Small intestine (tissue), 7 donors: ENCODE measurements at regions not wholly inside any gene's neighbourhood (a gene's known extent, or its start where the extent isn't known, plus 50 kb on each side); places are given as distances from the start of the nearest gene placed in this dataset.
"Not testable (repeated sequence)": the region's sequence is repeated elsewhere in the genome, so short reads cannot be mapped to it uniquely, and the experiment has no call there.

Source experiments
- DNase-seq, 2 donors: peaks; one replicate each; pipeline versions ENCODE4 v3.0.0 to v3.0.0-alpha.2; 2013
- FAIRE-seq: peaks from 2 replicates; lab custom pipeline; 2012; peaks lifted over from hg19 to GRCh38; lab: Jason Lieb, UNC
- H3K27ac ChIP-seq, 3 donors: one replicate each; pipeline ENCODE4 v1.5.1; 2013; ENCODE audit warnings: low read length in 2 of 3, mild to moderate bottlenecking in 2 of 3, control low read depth in 1 of 3, inconsistent platforms in 1 of 3, low read depth in 1 of 3, moderate library complexity in 1 of 3
- H3K27me3 ChIP-seq, 3 donors: one replicate each; pipeline ENCODE4 v1.6.1; 2013; ENCODE audit warnings: low read length in 3 of 3, inconsistent platforms in 1 of 3; ENCODE audit not compliant: control insufficient read depth in 3 of 3, insufficient read depth in 3 of 3
- H3K36me3 ChIP-seq, 3 donors: one replicate each; pipeline ENCODE4 v1.6.1; 2013; ENCODE audit warnings: low read length in 3 of 3, inconsistent platforms in 1 of 3, low read depth in 1 of 3, mild to moderate bottlenecking in 1 of 3, moderate library complexity in 1 of 3; ENCODE audit not compliant: control insufficient read depth in 3 of 3, insufficient read depth in 2 of 3
- H3K4me1 ChIP-seq, 3 donors: one replicate each; pipeline ENCODE4 v1.6.1; 2013; ENCODE audit warnings: low read length in 2 of 3, inconsistent platforms in 1 of 3, low read depth in 1 of 3, mild to moderate bottlenecking in 1 of 3, moderate library complexity in 1 of 3; ENCODE audit not compliant: control insufficient read depth in 3 of 3, insufficient read depth in 2 of 3
- H3K4me3 ChIP-seq, 3 donors: one replicate each; pipeline ENCODE4 v1.5.1; 2013; ENCODE audit warnings: low read length in 3 of 3, control low read depth in 1 of 3, inconsistent platforms in 1 of 3, low read depth in 1 of 3, mild to moderate bottlenecking in 1 of 3, moderate library complexity in 1 of 3
- H3K9me3 ChIP-seq, 2 donors: one replicate each; pipeline ENCODE4 v1.6.1; 2013; ENCODE audit warnings: low read depth in 1 of 2, low read length in 1 of 2; ENCODE audit not compliant: control insufficient read depth in 2 of 2, insufficient read depth in 1 of 2
- WGBS, 3 donors: extraction: QIAGEN DNeasy Blood & Tissue Kit; methylation state at CpG; one replicate each; pipeline ENCODE4 v1.1.7; 2013; 5-methylcytosine and 5-hydroxymethylcytosine counted together
- donor health status: healthy with polysubstance abuse.
- donor health status: control.
- donor health status: control.
- donor health status: Bipolar disorder and iron deficiency.
- donor health status: healthy.

DNA sequence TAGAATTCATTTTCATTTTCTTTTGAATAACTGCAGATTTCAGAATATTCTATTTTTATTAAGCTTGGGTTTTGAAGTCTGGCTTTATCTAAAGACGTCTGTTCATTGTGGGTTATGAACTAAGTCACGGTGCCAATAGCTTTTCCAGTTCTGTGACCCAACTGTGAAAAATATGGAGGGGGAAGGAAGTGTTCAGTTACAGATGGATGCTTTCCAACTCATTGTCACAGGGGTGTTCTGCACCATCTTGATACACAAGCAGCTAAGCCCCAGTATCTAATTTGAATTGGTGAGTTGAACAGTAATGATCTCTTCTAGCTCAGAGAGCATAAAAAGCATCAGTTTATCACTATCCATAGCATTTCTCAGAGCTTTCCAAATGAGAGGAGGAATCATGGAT, 710.6 kb downstream of the EDEM1 start:
- Histone ChIP-seq H3K36me3 (no peaks in the 10 kb centered on the region), H3K9me3 (no peaks in the 10 kb centered on the region), H3K4me3 (no peak overlapping the region), H3K4me1 (no peaks in the 10 kb centered on the region), H3K27me3 (no peaks in the 10 kb centered on the region), H3K27ac (no peak overlapping the region)
- DNase-seq (no peak), FAIRE-seq (no peak)
- WGBS, 3 donors = 69 to 85% (median 73%) methylated on average over 2 of the region's 2 CpGs

DNA sequence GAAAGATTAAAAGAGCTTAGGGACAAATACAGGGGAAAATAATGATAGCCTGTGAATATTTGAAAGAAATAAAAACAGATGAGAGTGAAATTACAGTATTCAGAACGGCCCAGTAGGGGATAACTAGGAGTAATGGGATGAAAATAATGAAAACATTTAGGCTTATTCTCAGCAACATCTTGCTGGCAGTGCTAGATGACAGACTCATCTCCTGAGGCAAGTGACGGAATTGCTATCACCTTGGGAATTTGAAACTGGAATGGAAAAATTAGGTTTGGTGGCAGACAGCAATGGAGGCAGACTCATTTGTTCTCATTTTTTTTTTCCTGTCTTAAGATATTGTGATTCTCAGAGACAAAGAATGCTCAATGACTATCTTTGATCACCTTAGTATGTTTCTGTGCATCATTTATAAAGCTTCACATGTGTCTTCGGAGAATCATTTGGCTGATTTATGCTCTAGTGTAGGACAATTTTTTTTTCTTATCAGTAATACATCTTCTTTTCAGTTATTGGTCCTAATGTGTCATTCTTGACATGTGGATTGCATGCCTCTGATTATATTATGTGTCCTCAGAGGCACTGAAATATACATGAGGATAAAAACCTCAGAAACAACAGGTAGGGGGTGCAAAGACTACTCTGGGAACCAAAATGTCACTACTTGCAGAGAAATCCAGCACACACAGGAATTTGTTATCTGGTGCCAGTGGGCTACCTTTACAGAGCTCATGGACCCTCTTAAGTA, 711.7 kb downstream of the EDEM1 start:
- no peaks in the 10 kb centered on the region for H3K9me3 ChIP-seq
- 65 to 80% (median 67%) methylated on average over 3 of the region's 3 CpGs for WGBS, 3 donors
- no peaks in the 10 kb centered on the region for H3K4me1 ChIP-seq

DNA sequence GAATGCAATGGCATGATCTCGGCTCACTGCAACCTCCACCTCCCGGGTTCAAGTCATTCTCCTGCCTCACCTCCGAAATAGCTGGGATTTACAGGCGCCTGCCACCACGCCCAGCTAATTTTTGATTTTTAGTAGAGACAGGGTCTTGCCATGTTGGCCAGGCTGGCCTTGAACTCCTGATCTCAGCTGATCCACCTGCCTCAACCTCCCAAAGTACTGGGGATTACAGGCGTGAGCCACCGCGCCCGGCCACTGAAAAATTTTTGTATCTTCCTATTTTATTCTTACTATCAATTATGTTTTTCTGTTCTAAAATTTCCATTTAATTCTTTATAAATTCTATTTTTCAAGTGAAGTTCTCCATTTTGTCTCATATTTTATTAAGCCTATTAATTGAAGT, 730.4 kb downstream of the EDEM1 start:
- no peaks in the 10 kb centered on the region for H3K36me3 ChIP-seq
- no peak overlapping the region for H3K4me3 ChIP-seq
- H3K9me3 ChIP-seq = no peaks in the 10 kb centered on the region
- WGBS, 3 donors = 90 to 93% (median 93%) methylated on average over 9 of the region's 9 CpGs
- no peaks in the 10 kb centered on the region for H3K4me1 ChIP-seq
- H3K27me3 ChIP-seq = no peaks in the 10 kb centered on the region
- DNase-seq (no peak), FAIRE-seq (no peak)
- H3K27ac ChIP-seq = no peak overlapping the region

More for the DNA sequence above, 711.7 kb downstream of the EDEM1 start:
- no peak overlapping the region for H3K4me3 ChIP-seq
- H3K36me3 ChIP-seq = no peaks in the 10 kb centered on the region
- H3K27ac ChIP-seq = no peak overlapping the region
- FAIRE-seq (no peak), DNase-seq (no peak)
- H3K27me3 ChIP-seq = no peaks in the 10 kb centered on the region

DNA sequence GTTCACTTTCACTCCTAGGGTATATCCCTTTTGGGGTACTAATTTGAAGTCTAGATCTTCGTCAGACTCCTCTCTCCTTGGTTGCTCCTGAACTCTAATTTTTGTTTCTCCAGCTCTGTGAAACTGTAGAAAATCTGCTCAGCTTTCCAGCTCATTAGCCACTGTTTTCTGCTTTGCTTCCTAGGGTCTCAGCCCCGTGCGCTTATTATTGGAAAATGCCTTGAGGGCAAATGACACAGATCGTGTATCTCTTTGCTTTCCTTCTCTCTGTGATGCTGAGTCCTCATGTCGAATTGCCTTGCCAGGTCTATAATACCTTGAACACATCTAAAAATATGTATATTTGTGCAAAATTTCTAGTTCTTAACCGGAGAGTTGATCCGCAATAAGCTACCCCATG, 731.1 kb downstream of the EDEM1 start:
- Histone ChIP-seq H3K27me3 (no peaks in the 10 kb centered on the region), H3K4me1 (no peaks in the 10 kb centered on the region), H3K9me3 (no peaks in the 10 kb centered on the region), H3K4me3 (no peak overlapping the region), H3K27ac (no peak overlapping the region), H3K36me3 (no peaks in the 10 kb centered on the region)
- FAIRE-seq (no peak), DNase-seq (no peak)
- 64 to 84% (median 77%) methylated on average over 7 of the region's 7 CpGs for WGBS, 3 donors

DNA sequence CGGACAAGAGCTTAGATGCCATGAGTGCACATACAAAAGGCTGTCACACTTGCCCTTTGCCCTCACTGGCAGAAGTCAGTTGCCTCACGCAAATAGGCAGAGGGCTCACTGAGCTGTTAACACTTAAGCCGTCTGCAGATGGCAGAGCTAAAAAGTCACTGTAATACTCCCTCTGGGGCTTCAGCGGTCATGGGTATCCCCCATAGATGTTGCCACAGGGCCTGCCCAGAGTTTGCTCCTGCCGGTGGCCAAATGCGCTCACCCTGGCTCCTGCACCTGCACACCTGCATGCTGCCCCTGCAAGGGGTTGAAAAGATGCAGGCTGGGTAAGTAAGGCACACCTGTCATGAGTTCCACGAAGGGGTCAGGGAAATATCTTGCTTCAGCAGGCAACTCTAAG, 741.5 kb downstream of the EDEM1 start:
- no peaks in the 10 kb centered on the region for H3K9me3 ChIP-seq
- FAIRE-seq (no peak), DNase-seq (no peak)
- H3K27me3 ChIP-seq = no peaks in the 10 kb centered on the region
- WGBS, 3 donors = 75 to 84% (median 81%) methylated on average over 7 of the region's 7 CpGs
- H3K4me1 ChIP-seq = no peaks in the 10 kb centered on the region
- no peak overlapping the region for H3K27ac ChIP-seq
- no peak overlapping the region for H3K4me3 ChIP-seq
- no peaks in the 10 kb centered on the region for H3K36me3 ChIP-seq

DNA sequence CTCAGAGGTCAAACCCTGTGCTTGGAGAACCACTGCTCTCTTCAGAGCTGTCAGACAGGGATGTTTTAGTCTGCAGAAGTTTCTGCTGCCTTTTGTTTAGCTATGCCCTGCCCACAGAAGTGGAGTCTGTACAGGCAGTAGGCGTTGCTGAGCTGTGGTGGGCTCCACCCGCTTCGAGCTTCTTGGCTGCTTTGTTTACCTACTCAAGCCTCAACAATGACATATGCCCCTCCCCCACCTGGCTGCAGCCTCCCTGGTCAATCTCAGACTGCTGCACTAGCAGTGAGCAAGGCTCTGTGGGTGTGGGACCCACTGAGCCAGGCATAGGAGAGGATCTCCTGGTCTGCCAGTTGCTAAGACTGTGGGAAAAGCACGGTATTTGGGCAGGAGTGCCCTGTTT, 756.6 kb downstream of the EDEM1 start:
- FAIRE-seq, H3K4me1 ChIP-seq, H3K27me3 ChIP-seq, H3K27ac ChIP-seq, H3K36me3 ChIP-seq, H3K9me3 ChIP-seq, DNase-seq, H3K4me3 ChIP-seq: not testable (repeated sequence)
- 49 to 55% (median 53%) methylated on average over 4 of the region's 4 CpGs for WGBS, 3 donors

DNA sequence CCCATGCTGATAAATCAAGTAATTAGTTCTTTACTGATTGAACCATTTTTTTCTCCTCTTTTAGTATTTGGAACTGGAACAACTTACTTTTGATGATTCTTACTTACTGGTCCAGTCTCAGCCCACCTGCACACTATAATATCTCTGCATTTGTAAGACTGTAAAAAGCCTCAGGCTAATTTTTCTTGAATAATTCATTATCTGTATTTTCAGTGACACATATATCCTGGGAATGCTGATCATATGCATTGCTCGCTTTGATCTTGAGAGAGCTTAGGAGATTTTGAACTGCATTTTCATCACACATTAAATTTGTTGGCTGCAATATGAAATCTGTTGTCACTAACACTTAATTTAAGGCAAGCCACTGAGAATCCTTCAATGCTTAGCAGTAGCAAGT, 760.6 kb downstream of the EDEM1 start:
- FAIRE-seq = no peak
- Histone ChIP-seq H3K4me1 (no peaks in the 10 kb centered on the region), H3K4me3 (no peak overlapping the region), H3K27ac (no peak overlapping the region), H3K27me3 (no peaks in the 10 kb centered on the region), H3K9me3 (peaks cover 0 to 5% of the 10 kb centered on the region in 2 donors), H3K36me3 (no peaks in the 10 kb centered on the region)
- DNase-seq = no peak
- 69 to 97% (median 90%) methylated on average over 1 of the region's 1 CpG for WGBS, 3 donors

DNA sequence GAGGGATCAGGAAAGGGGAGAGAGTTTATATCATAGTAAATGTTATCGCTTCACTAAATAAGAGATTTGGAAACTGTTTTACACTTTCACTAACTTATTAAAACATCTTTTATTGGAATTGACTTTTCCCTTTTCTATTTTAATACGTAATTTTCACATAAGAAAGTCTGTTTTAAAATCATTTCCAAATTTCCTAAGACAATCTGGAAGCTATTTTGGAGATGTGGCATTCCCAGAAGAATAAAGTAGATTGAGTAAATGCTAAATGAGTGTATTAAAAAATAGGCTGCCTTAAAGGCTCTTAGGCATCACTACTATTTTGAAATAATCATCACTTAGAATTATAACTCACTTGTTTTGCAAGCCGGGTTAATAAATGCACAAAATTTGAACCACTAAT, 763.5 kb downstream of the EDEM1 start:
- FAIRE-seq = no peak
- Histone ChIP-seq H3K36me3 (no peaks in the 10 kb centered on the region), H3K27me3 (no peaks in the 10 kb centered on the region), H3K4me1 (no peaks in the 10 kb centered on the region), H3K4me3 (no peak overlapping the region), H3K9me3 (no peaks in the 10 kb centered on the region), H3K27ac (no peak overlapping the region)
- DNase-seq = no peak
- 79 to 82% (median 80%) methylated on average over 3 of the region's 3 CpGs for WGBS, 3 donors

DNA sequence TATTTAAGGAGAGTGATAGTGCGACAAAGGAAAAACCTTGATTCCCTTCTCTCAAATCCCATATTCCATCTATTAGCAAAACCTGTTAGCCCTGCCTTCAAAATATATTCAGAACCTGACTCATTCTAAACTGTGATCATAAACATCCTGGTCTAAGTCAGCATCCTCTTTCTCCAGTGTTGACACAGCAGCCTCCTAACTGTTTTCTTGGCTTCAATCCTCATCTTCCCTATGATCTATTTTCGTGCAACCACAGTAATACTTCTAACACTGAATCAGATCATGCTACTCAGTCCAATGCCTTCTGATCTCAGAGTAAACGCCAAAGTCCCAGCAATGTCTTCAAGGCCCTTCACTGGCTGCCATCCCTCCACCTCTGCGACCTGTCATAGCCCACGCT, 785.1 kb downstream of the EDEM1 start:
- H3K27ac ChIP-seq = no peak overlapping the region
- H3K9me3 ChIP-seq = no peaks in the 10 kb centered on the region
- WGBS, 3 donors = 66 to 76% (median 67%) methylated on average over 5 of the region's 5 CpGs
- DNase-seq = no peak
- H3K4me1 ChIP-seq = no peaks in the 10 kb centered on the region
- H3K36me3 ChIP-seq = no peaks in the 10 kb centered on the region
- FAIRE-seq = no peak
- H3K4me3 ChIP-seq = no peak overlapping the region
- H3K27me3 ChIP-seq = no peaks in the 10 kb centered on the region
